Esophagus (tissue), 2 donors: ENCODE measurements at regions not wholly inside any gene's neighbourhood (a gene's known extent, or its start where the extent isn't known, plus 50 kb on each side); places are given as distances from the start of the nearest gene placed in this dataset.

Source experiments
- H3K27ac ChIP-seq, 2 donors: one replicate each; pipeline ENCODE4 v1.5.1; 2013; ENCODE audit warnings: low read depth in 2 of 2, mild to moderate bottlenecking in 2 of 2, inconsistent platforms in 1 of 2, low read length in 1 of 2, moderate library complexity in 1 of 2
- H3K27me3 ChIP-seq, 2 donors: one replicate each; pipeline ENCODE4 v1.6.1; 2013; ENCODE audit warnings: low read length in 2 of 2, control low read depth in 1 of 2, mild to moderate bottlenecking in 1 of 2; ENCODE audit not compliant: insufficient read depth in 2 of 2, control insufficient read depth in 1 of 2
- H3K36me3 ChIP-seq, 2 donors: one replicate each; pipeline ENCODE4 v1.6.1; 2013; ENCODE audit warnings: low read length in 1 of 2; ENCODE audit not compliant: control insufficient read depth in 2 of 2, insufficient read depth in 2 of 2
- H3K4me1 ChIP-seq, 2 donors: one replicate each; pipeline ENCODE4 v1.6.1; 2013; ENCODE audit warnings: low read length in 1 of 2; ENCODE audit not compliant: control insufficient read depth in 2 of 2, insufficient read depth in 2 of 2
- H3K4me3 ChIP-seq, 2 donors: one replicate each; pipeline ENCODE4 v1.5.1; 2013; ENCODE audit warnings: low read length in 2 of 2, mild to moderate bottlenecking in 2 of 2, low read depth in 1 of 2, moderate library complexity in 1 of 2
- H3K9me3 ChIP-seq, 2 donors: one replicate each; pipeline ENCODE4 v1.6.1; 2013; ENCODE audit warnings: mild to moderate bottlenecking in 2 of 2, low read depth in 1 of 2, low read length in 1 of 2, moderate library complexity in 1 of 2; ENCODE audit not compliant: control insufficient read depth in 2 of 2, insufficient read depth in 1 of 2
- WGBS, 2 donors: extraction: QIAGEN DNeasy Blood & Tissue Kit; methylation state at CpG; one replicate each; pipeline ENCODE4 v1.1.7; 2013; 5-methylcytosine and 5-hydroxymethylcytosine counted together
- donor health status: healthy with polysubstance abuse.
- donor health status: Bipolar disorder and iron deficiency.

DNA sequence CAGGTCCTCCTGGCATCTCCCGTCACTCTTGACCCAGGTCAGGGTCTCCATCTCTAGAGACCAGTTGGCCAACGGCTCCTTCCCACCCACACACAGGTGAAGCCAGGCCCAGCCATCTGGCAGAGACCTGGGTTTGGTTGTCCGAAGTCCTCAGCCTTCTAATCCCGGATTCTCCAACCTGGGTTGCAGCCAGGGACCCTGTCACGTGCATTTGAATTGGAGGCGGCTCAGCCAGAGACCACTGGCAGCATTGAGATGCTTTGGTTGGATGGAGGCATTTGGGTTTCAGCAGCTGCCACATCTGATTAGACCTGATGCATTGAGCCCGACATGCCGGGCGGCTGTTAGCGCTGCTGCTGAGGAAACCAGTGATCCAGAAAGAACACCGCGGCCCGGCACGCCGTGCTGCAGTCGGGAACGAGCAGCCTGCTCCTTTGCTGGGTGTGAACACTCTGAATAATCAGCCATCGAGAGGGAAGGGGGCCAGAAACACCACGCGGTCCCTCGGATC is 163.2 kb downstream of the BRD1 start:
- no peaks in the 10 kb centered on the region for H3K4me1 ChIP-seq
- peaks cover 3 to 7% of the 10 kb centered on the region in 2 donors for H3K9me3 ChIP-seq
- no peak overlapping the region for H3K27ac ChIP-seq
- no peaks in the 10 kb centered on the region for H3K36me3 ChIP-seq
- H3K27me3 ChIP-seq: peaks cover 0 to 8% of the 10 kb centered on the region in 2 donors
- WGBS, 2 donors: 73% methylated on average over 21 of the region's 21 CpGs
- H3K4me3 ChIP-seq: no peak overlapping the region

DNA sequence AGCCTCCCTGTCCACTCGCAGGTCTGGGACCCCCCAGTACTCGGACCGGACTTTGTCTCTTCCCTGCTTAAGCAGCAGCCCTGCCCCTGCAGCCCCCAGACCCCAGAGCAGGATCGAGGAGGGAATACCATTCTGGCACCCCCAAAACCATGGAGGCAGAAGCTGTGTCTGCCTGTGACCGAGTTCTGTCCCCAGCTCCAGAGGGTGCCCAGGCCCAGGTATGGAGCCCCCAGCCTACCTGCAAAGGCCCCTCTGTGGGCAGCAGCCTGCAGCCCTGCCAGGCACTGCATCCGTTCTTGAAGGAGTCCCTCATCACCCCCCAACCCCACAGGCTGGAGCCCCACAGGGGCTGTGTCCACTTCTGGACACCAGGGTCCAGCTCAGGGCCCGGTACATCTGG is 163.8 kb downstream of the BRD1 start:
- Histone ChIP-seq H3K4me3 (no peak overlapping the region), H3K27me3 (peaks cover 0 to 6% of the 10 kb centered on the region in 2 donors), H3K36me3 (no peaks in the 10 kb centered on the region), H3K4me1 (no peaks in the 10 kb centered on the region), H3K9me3 (peaks cover under 1 to 3% of the 10 kb centered on the region in 2 donors), H3K27ac (no peak overlapping the region)
- 73 to 82% methylated on average over 7 of the region's 7 CpGs for WGBS, 2 donors

DNA sequence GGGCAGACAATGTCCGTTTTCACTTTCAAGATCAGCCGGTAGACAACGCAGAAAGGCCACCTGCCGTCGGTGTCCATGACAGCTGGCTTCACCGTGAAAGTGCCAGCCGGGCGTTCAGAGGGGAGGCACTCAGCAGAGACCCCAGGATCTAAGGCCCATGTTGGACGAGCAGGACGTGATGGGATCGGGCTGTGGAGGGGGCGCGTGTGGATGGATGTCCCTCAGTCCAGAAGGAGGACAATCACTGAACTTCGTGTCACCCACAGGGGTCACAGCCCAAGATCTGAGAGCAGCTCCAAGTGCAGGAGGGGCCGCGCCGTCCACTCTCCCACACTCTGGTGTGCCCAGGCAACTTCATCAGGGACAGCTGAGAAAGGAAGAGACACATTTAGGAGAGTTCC is 164.4 kb downstream of the BRD1 start:
- WGBS, 2 donors: 82 to 91% methylated on average over 17 of the region's 17 CpGs
- Histone ChIP-seq H3K36me3 (no peaks in the 10 kb centered on the region), H3K9me3 (peaks cover 0 to 3% of the 10 kb centered on the region in 2 donors), H3K27ac (no peak overlapping the region), H3K4me1 (no peaks in the 10 kb centered on the region), H3K4me3 (no peak overlapping the region), H3K27me3 (peaks cover 0 to 3% of the 10 kb centered on the region in 2 donors)

DNA sequence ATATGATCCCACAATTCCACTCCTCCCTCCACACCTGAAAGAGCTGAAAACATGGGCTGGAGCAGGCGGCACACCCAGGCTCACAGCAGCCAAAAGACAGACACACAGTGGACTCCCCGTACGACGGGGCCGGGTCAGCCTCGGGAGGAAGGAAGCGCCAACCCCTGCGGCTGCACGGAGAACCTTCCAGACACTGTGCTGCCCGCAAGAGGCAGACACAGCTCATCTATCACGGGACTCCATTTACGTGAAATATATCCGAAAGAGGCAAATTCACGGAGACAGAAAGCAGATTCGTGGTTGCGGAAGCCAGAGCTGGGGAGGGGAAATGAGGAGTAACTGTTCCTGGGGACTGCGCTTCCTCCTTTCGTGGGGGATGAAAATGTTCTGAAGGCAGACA is 165.0 kb downstream of the BRD1 start:
- Histone ChIP-seq H3K36me3 (no peaks in the 10 kb centered on the region), H3K4me1 (no peaks in the 10 kb centered on the region), H3K27me3 (peaks cover 0 to 3% of the 10 kb centered on the region in 2 donors), H3K4me3 (no peak overlapping the region), H3K9me3 (peaks cover 0 to 3% of the 10 kb centered on the region in 2 donors), H3K27ac (no peak overlapping the region)
- 78 to 80% methylated on average over 18 of the region's 18 CpGs for WGBS, 2 donors

DNA sequence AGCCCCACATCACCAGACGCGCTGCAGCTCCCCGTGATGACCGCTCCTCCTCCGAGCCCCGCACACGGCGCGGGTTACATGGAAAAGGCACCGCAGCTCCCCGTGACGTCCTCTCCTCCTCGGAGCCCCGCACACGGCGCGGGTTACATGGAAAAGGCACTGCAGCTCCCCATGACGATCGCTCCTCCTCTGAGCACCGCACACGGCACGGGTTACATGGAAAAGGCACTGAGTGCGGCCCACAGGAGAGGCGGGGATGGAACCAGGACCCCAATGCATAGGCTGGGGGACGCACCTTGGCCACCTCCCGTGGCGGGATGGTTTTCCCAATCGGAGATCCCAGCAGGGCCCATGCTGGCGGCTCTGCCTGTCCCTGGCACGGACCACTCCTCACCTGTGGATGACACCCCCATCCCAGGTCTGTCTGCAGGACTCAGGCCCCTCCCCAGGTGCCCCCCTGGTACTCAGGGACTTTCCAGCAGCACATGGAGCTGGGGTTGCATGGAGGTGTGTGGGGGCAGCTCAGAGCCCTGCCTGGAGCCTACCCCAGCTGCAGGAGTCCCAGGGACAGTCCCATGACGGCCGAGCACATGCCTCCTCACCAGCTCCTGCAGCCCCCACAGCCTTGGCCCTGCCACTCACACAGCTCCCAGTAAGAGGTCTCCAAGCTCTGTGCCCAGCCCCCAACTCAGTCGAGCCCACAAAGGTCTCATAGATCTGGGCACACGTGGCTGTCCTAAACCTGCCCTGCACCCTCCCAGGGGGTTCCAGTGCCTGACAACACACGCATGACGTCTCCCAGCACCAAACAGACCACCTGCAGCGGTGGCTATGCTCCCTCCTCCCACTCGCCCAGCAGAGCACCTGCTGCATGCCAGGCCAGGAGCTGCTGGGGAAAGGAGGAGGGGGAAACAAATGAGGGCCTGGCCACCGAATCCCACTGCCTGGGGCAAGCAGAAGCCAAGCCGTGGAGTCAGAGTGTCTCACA is 166.6 kb downstream of the BRD1 start:
- Histone ChIP-seq H3K27me3 (peaks cover 0 to 3% of the 10 kb centered on the region in 2 donors), H3K9me3 (peaks cover 0 to 3% of the 10 kb centered on the region in 2 donors)
- 77 to 79% methylated on average over 38 to 40 of the region's 40 CpGs for WGBS, 2 donors

DNA sequence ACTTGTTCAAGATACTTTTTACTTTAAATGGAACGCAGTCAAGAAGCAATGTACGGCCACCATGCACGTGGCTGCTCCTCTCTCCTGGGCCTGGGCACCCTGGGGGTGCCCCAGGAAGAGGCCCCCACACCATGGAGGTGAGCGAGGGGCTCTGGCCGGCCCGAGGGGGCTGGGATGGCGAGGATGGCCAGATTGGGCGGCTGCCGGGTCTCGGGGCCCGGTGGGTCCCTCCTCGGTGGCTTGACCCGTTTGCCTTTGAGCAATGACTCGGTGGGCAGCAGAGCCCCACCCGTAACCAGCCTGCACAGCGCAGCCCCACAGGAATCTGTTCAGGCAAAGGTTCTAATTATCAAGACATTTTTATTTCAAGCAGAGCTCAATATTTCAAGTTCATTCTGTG is 167.4 kb downstream of the BRD1 start:
- H3K36me3 ChIP-seq: no peaks in the 10 kb centered on the region
- peaks cover 0 to 3% of the 10 kb centered on the region in 2 donors for H3K27me3 ChIP-seq
- H3K4me3 ChIP-seq: no peak overlapping the region
- H3K9me3 ChIP-seq: peaks cover 0 to 3% of the 10 kb centered on the region in 2 donors
- 82% methylated on average over 16 of the region's 16 CpGs for WGBS, 2 donors
- peaks cover 0 to 5% of the 10 kb centered on the region in 2 donors for H3K4me1 ChIP-seq
- H3K27ac ChIP-seq: no peak overlapping the region

More for the DNA sequence above, 166.6 kb downstream of the BRD1 start:
- Histone ChIP-seq H3K4me1 (peaks cover 0 to 5% of the 10 kb centered on the region in 2 donors), H3K4me3 (no peak overlapping the region), H3K27ac (no peak overlapping the region), H3K36me3 (no peaks in the 10 kb centered on the region)

DNA sequence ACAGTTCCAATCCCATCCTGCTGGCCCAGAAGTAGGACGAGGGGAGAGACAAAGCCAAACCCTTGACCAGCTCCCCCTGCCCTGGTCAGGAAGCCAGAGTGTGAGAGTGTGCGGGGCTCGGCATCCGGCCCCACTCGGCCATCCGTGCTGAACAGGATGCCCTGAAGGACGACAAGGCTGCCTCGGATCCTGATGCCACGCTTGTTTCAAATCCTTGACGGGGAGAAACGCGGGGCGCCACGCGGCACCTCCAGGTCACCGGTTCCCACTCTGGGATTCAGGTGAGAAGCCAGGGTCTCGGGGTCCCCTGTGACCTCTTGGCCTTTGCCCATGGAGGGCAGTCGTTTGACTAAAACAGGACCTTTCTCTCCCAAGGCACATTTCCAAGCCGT is 167.8 kb downstream of the BRD1 start:
- peaks cover 0 to 3% of the 10 kb centered on the region in 2 donors for H3K27me3 ChIP-seq
- WGBS, 2 donors: 76 to 83% methylated on average over 19 of the region's 19 CpGs
- no peaks in the 10 kb centered on the region for H3K36me3 ChIP-seq
- no peak overlapping the region for H3K4me3 ChIP-seq
- no peak overlapping the region for H3K27ac ChIP-seq
- H3K9me3 ChIP-seq: peaks cover 0 to 3% of the 10 kb centered on the region in 2 donors
- peaks cover 0 to 5% of the 10 kb centered on the region in 2 donors for H3K4me1 ChIP-seq

DNA sequence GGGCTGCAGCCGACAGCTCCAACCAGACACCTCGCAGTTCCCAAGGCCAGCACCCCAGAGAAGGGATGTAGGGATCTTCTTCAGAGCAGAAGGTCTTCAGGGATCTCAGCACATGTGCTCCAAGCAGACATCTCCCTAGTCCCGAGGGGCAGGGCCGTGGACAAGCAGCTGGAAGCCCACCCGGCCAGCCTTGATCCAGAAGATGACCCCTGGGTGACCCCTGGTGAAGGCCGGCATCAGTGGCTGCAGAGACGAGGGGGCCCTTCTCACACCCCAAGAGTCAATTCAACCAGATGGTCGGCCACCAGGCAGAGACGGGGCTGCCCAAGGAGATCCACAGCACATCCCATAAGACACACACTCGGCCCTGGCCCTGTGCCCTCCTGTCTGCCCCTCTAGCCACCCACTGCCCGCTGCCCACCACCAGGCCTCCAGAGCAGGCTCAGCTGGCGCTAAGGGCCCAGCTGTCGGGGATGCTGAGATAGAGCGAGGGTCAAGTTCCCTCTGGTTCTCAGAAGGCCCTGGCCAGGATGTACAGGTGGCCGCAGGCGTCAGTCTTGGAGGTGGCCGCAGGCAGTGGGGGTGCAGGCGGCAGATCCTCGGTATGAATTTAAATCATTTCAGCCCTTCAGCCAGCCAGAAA is 168.3 kb downstream of the BRD1 start:
- H3K4me1 ChIP-seq: peaks cover 0 to 5% of the 10 kb centered on the region in 2 donors
- 64 to 70% methylated on average over 19 of the region's 19 CpGs for WGBS, 2 donors
- H3K36me3 ChIP-seq: no peaks in the 10 kb centered on the region
- no peak overlapping the region for H3K27ac ChIP-seq
- peaks cover 0 to 3% of the 10 kb centered on the region in 2 donors for H3K27me3 ChIP-seq
- peaks cover 0 to under 1% of the 10 kb centered on the region in 2 donors for H3K9me3 ChIP-seq
- no peak overlapping the region for H3K4me3 ChIP-seq

DNA sequence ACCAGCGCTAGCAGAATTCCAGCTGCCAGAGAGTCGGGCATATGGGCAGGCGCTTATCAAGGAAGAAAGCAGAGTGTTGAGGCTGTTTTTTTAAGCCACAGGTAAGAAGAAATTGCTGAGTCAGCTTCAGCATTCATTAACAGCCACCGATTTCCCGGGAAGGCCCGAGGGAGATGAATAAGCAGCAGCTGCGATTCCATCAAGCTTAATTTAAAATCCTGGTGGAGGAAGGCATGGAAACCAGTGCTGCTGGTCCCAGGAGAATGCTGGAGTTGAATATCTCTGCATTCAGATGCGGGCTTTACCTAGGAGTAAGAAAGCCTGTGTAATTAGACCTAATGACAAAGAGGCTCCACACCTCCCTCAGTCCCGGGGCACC is 168.8 kb downstream of the BRD1 start:
- H3K36me3 ChIP-seq: no peaks in the 10 kb centered on the region
- no peak overlapping the region for H3K27ac ChIP-seq
- H3K27me3 ChIP-seq: peaks cover 0 to under 1% of the 10 kb centered on the region in 2 donors
- no peaks in the 10 kb centered on the region for H3K9me3 ChIP-seq
- WGBS, 2 donors: 39 to 51% methylated on average over 9 of the region's 9 CpGs
- no peak overlapping the region for H3K4me3 ChIP-seq
- H3K4me1 ChIP-seq: peaks cover 0 to 5% of the 10 kb centered on the region in 2 donors
